ENCODE measurements at regions not wholly inside any gene's neighbourhood (a gene's known extent, or its start where the extent isn't known, plus 50 kb on each side); places are given as distances from the start of the nearest gene placed in this dataset.
"Not testable (repeated sequence)": the region's sequence is repeated elsewhere in the genome, so short reads cannot be mapped to it uniquely, and the experiment has no call there.

- not testable (repeated sequence) for DNase-seq (ENCODE audit: low read depth in 2 of 3, low spot score in 1 of 3)
Observed at GRCh38 chrX:1016281-1016680, 196.2 kb downstream of the CRLF2 start.

GRCh38 chrX:1012678-1013300, 199.7 kb downstream of the CRLF2 start:
- DNase-seq (ENCODE audit: low read depth in 2 of 3, low spot score in 1 of 3) = no peak

- no peak for DNase-seq (ENCODE audit: low read depth in 2 of 3, low spot score in 1 of 3)
Observed at GRCh38 chrX:1011691-1012283, 200.7 kb downstream of the CRLF2 start.

- no peak for DNase-seq (ENCODE audit: low read depth in 2 of 3, low spot score in 1 of 3)
Observed at GRCh38 chrX:1009771-1010170, 202.7 kb downstream of the CRLF2 start.

GRCh38 chrX:1006156-1006730, 206.2 kb downstream of the CRLF2 start:
- no peak for DNase-seq (ENCODE audit: low read depth in 2 of 3, low spot score in 1 of 3)

- no peak for DNase-seq (ENCODE audit: low read depth in 2 of 3, low spot score in 1 of 3)
Observed at GRCh38 chrX:1002611-1003010, 209.8 kb downstream of the CRLF2 start.

- no peak for DNase-seq (ENCODE audit: low read depth in 2 of 3, low spot score in 1 of 3)
Observed at GRCh38 chrX:997631-998137, 214.8 kb downstream of the CRLF2 start.

GRCh38 chrX:994780-995179, 217.7 kb downstream of the CRLF2 start:
- no peak for DNase-seq (ENCODE audit: low read depth in 2 of 3, low spot score in 1 of 3)

- peak in 2 of 3 donors; percentile 20 to 67 for DNase-seq (ENCODE audit: low read depth in 2 of 3, low spot score in 1 of 3)
Observed at GRCh38 chrX:989959-990510, 222.4 kb downstream of the CRLF2 start.

GRCh38 chrX:988530-988929, 223.9 kb downstream of the CRLF2 start:
- DNase-seq (ENCODE audit: low read depth in 2 of 3, low spot score in 1 of 3) = not testable (repeated sequence)

- DNase-seq (ENCODE audit: low read depth in 2 of 3, low spot score in 1 of 3) = no peak
Observed at GRCh38 chrX:981791-982626, 230.4 kb downstream of the CRLF2 start.

- DNase-seq (ENCODE audit: low read depth in 2 of 3, low spot score in 1 of 3) = no peak
Observed at GRCh38 chrX:980587-981235, 231.7 kb downstream of the CRLF2 start.

- not testable (repeated sequence) for DNase-seq (ENCODE audit: low read depth in 2 of 3, low spot score in 1 of 3)
Observed at GRCh38 chrX:979127-979526, 233.3 kb downstream of the CRLF2 start.

GRCh38 chrX:973010-973632, 239.3 kb downstream of the CRLF2 start:
- no peak for DNase-seq (ENCODE audit: low read depth in 2 of 3, low spot score in 1 of 3)

- no peak for DNase-seq (ENCODE audit: low read depth in 2 of 3, low spot score in 1 of 3)
Observed at GRCh38 chrX:968148-968965, 244.1 kb downstream of the CRLF2 start.

GRCh38 chrX:966396-967070, 245.9 kb downstream of the CRLF2 start:
- DNase-seq (ENCODE audit: low read depth in 2 of 3, low spot score in 1 of 3) = no peak

- DNase-seq (ENCODE audit: low read depth in 2 of 3, low spot score in 1 of 3) = no peak
Observed at GRCh38 chrX:964831-965416, 247.5 kb downstream of the CRLF2 start.

- no peak for DNase-seq (ENCODE audit: low read depth in 2 of 3, low spot score in 1 of 3)
Observed at GRCh38 chrX:960821-961220, 251.6 kb downstream of the CRLF2 start.

GRCh38 chrX:959595-959994, 252.9 kb downstream of the CRLF2 start:
- no peak for DNase-seq (ENCODE audit: low read depth in 2 of 3, low spot score in 1 of 3)

All from stimulated activated CD4-positive, alpha-beta T cell treated with anti-CD3 and anti-CD28 coated beads, Interleukin-12 subunit alpha, Interleukin-12 subunit beta, amount 100 ng/mL, for 48 hours (primary cell).